ENCODE measurements at regions not wholly inside any gene's neighbourhood (a gene's known extent, or its start where the extent isn't known, plus 50 kb on each side); places are given as distances from the start of the nearest gene placed in this dataset.

GRCh38 chr2:198456418-198456817, 652.0 kb downstream of the PLCL1 start:
- TF ChIP-seq EP300 (IDR thresholded peaks at IDR 0.05): no peak
- TF ChIP-seq POLR2AphosphoS5 (IDR thresholded peaks at IDR 0.05): no peak

All from esophagus muscularis mucosa (tissue), 3 donors.